ENCODE measurements at regions not wholly inside any gene's neighbourhood (a gene's known extent, or its start where the extent isn't known, plus 50 kb on each side); places are given as distances from the start of the nearest gene placed in this dataset.

- TF ChIP-seq CTCF (IDR thresholded peaks at IDR 0.05) (no peak), POLR2A (IDR thresholded peaks at IDR 0.05) (no peak)
- Histone ChIP-seq H3K27me3 (no peaks in the 10 kb centered on the region), H3K9me3 (no peaks in the 10 kb centered on the region), H3K4me1 (peaks cover 0 to 15% of the 10 kb centered on the region in 2 donors), H3K36me3 (no peaks in the 10 kb centered on the region), H3K4me3 (replicated peaks in 1 of 3) (no peak overlapping the region), H3K27ac (no peak overlapping the region)
- intact Hi-C loops (cut with DNase I), result no loop called here
- no peak for DNase-seq
- 72 to 88% methylated on average over 4 of the region's 4 CpGs for WGBS, 2 donors
Observed at GRCh38 chr17:34164837-34165236, 90.2 kb upstream of the CCL2 start.

- no peak overlapping the region for H3K27ac ChIP-seq
- H3K27me3 ChIP-seq, result no peaks in the 10 kb centered on the region
- no peaks in the 10 kb centered on the region for H3K36me3 ChIP-seq
- TF ChIP-seq POLR2A (IDR thresholded peaks at IDR 0.05) (no peak), CTCF (IDR thresholded peaks at IDR 0.05) (no peak)
- no peak for DNase-seq
- intact Hi-C loops (cut with DNase I), result no loop called here
- H3K9me3 ChIP-seq, result no peaks in the 10 kb centered on the region
- H3K4me3 ChIP-seq (replicated peaks in 1 of 3), result no peak overlapping the region
- H3K4me1 ChIP-seq, result peaks cover 0 to 15% of the 10 kb centered on the region in 2 donors
Observed at GRCh38 chr17:34166352-34166751, 88.7 kb upstream of the CCL2 start.

- no peak overlapping the region for H3K4me3 ChIP-seq (replicated peaks in 1 of 3)
- TF ChIP-seq CTCF (IDR thresholded peaks at IDR 0.05), result no peak
- no peak for TF ChIP-seq POLR2A (IDR thresholded peaks at IDR 0.05)
- no peaks in the 10 kb centered on the region for H3K36me3 ChIP-seq
- no peaks in the 10 kb centered on the region for H3K9me3 ChIP-seq
- DNase-seq, result peak in 1 of 2 donors; percentile 9
- H3K27me3 ChIP-seq, result no peaks in the 10 kb centered on the region
- H3K27ac ChIP-seq, result no peak overlapping the region
- H3K4me1 ChIP-seq, result peaks cover 0 to 15% of the 10 kb centered on the region in 2 donors
- intact Hi-C loops (cut with DNase I), result no loop called here
- WGBS, 2 donors, result 37 to 41% methylated on average over 5 of the region's 5 CpGs
Observed at GRCh38 chr17:34167354-34167753, 87.7 kb upstream of the CCL2 start.

- DNase-seq, result no peak
- Histone ChIP-seq H3K36me3 (no peaks in the 10 kb centered on the region), H3K4me3 (replicated peaks in 1 of 3) (no peak overlapping the region), H3K9me3 (no peaks in the 10 kb centered on the region), H3K27ac (no peak overlapping the region), H3K27me3 (no peaks in the 10 kb centered on the region), H3K4me1 (peaks cover 0 to 15% of the 10 kb centered on the region in 2 donors)
- TF ChIP-seq CTCF (IDR thresholded peaks at IDR 0.05), result no peak
- no peak for TF ChIP-seq POLR2A (IDR thresholded peaks at IDR 0.05)
- intact Hi-C loops (cut with DNase I), result no loop called here
- WGBS, 2 donors, result 73 to 86% methylated on average over 4 of the region's 4 CpGs
Observed at GRCh38 chr17:34168989-34169388, 86.1 kb upstream of the CCL2 start.

- Histone ChIP-seq H3K9me3 (no peaks in the 10 kb centered on the region), H3K27me3 (no peaks in the 10 kb centered on the region), H3K36me3 (no peaks in the 10 kb centered on the region), H3K4me3 (replicated peaks in 1 of 3) (no peak overlapping the region), H3K27ac (no peak overlapping the region), H3K4me1 (peaks cover 0 to 15% of the 10 kb centered on the region in 2 donors)
- no peak for DNase-seq
- no peak for TF ChIP-seq CTCF (IDR thresholded peaks at IDR 0.05)
- intact Hi-C loops (cut with DNase I), result no loop called here
Observed at GRCh38 chr17:34169496-34169895, 85.6 kb upstream of the CCL2 start.
